Loucy (cell line): ENCODE measurements at regions not wholly inside any gene's neighbourhood (a gene's known extent, or its start where the extent isn't known, plus 50 kb on each side); places are given as distances from the start of the nearest gene placed in this dataset.

Experiments used
- CTCF ChIP-seq: fragments of 200-600 bp; sonication (generic); conservative IDR thresholded peaks from 2 replicates; pipeline ENCODE4 v1.5.1; 2014; ENCODE audit warnings: mild to moderate bottlenecking, antibody characterized with exemption, low read length
- EZH2phosphoT487 ChIP-seq: fragments of 200-600 bp; IDR thresholded peaks from 2 replicates; pipeline ENCODE4 v1.6.1; 2018; ENCODE audit warnings: antibody characterized with exemption, mild to moderate bottlenecking, moderate library complexity, borderline replicate concordance

- TF ChIP-seq CTCF: no peak
- TF ChIP-seq EZH2phosphoT487: no peak
These were observed 629.6 kb upstream of the DPP6 start for GRCh38 chr7:153422291-153423209.
